GM12872 (cell line): ENCODE measurements at regions not wholly inside any gene's neighbourhood (a gene's known extent, or its start where the extent isn't known, plus 50 kb on each side); places are given as distances from the start of the nearest gene placed in this dataset.

Experiments
- CTCF ChIP-seq: IDR thresholded peaks from 3 replicates; pipeline ENCODE4 v1.5.1; 2011; ENCODE audit warnings: low read depth, mild to moderate bottlenecking, low read length, moderate library complexity; ENCODE audit not compliant: insufficient read depth

DNA sequence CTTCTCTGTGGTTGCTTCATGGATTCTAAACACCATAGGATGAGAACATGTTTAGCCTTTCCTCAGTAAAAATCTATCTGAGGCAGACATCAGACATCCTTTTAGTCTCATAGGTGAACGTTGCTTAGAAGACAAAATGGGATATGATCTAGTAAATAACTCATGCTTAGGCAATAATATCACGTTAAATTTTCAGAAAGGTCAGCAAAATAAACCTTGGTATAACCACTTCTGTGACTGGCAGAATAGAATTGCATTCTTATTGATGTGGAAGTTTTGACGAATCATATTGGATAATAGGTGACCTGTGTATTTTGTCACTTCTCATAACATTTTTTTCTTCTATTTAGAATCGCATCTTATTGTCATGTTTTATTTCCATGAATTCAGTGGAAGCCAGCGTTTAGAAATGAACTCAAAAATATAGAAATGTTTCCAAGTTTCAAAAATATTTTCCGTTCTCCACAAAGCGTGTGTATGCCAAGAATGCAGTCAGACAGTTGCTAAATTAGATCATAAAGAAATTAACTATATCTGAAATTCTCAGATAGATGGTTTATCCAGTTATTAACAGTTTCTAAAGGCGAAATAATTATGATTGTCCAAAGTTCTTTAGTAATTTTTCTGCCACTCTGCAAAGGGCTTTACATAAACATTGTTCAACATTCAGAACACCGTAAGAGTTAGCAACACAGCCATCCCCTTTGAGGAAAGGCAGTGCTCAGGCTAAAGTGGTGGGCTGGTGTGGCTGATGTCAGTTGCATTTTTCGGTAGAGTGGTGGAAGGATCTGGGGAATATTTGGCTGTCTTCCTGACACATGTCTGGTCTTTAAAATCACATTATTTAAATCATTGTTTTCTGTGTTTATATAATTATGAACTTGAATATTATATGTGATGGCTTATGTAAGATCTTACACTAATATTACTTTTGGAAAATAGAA lies 827.2 kb downstream of the MTRR start:
- TF ChIP-seq CTCF: no peak

DNA sequence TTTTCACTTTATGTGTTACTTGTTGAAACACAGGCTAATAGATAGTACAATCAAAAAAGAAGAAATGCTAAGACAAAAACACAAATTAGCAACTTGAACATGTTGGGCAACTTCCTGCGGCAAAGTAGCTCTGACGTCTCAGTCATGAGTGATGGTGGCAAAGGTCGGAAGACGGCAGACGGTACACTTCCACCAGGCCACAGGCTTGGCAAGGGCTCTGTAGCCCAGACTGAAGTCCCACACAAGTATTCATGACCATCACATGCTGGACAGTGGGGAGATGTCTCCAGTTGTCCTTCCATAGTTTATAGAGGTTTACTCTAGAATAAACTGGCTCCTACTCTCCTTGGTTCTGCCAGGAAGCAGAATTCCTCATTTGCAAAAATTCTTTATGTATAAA lies 831.3 kb downstream of the MTRR start:
- no peak for TF ChIP-seq CTCF

- TF ChIP-seq CTCF: no peak
Observed at GRCh38 chr5:8700671-8701070, 831.7 kb downstream of the MTRR start.

DNA sequence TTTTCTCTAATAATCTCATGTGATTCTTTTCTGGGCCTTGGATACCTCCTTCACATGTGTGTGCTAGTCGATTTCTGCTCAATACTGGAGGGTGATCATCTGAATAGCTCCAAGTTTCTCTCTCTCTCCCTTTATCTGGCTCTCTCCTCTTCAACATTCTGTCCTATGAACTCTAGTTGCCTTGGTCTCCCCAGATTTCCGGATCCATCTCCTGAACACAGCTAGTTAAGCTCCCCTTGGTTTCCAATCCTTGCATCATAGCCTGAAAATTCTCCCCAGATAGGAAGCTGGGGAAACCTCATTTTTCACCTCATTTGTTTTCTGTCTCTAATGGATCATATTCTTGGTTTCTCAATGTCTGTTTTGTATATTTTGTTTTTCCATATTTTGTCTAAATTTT lies 832.3 kb downstream of the MTRR start:
- no peak for TF ChIP-seq CTCF

GRCh38 chr5:8710426-8710930 lies 835.4 kb downstream of the SEMA5A start:
- no peak for TF ChIP-seq CTCF

DNA sequence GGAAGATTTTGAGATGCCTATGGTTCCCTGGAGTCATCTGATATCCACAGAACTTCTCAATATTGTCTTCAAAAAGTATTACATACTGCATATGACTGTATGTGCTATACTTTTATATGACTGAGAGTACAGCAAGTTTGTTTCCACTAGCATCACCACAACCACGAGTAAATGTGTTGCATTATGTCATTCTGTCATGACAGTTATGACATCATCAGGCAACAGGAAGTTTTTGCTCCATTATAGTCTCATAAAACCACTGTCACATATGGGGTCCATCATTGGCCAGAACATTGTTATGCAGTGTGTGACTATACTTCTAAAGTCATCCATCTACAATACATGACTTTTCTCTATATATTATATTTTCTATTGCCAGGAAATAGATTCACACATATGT lies 831.7 kb downstream of the SEMA5A start:
- TF ChIP-seq CTCF: no peak

GRCh38 chr5:8714861-8715260 lies 831.0 kb downstream of the SEMA5A start:
- no peak for TF ChIP-seq CTCF
